Loucy (cell line): ENCODE measurements at regions not wholly inside any gene's neighbourhood (a gene's known extent, or its start where the extent isn't known, plus 50 kb on each side); places are given as distances from the start of the nearest gene placed in this dataset.

ENCODE experiments used
- EZH2phosphoT487 ChIP-seq: fragments of 200-600 bp; IDR thresholded peaks from 2 replicates; pipeline ENCODE4 v1.6.1; 2018; ENCODE audit warnings: antibody characterized with exemption, mild to moderate bottlenecking, moderate library complexity, borderline replicate concordance
- TF ChIP-seq, protein P1 (sequence below): fragments of 200-600 bp; sonication (generic); conservative IDR thresholded peaks from 2 replicates; pipeline ENCODE4 v1.5.1; 2014; ENCODE audit warnings: mild to moderate bottlenecking, antibody characterized with exemption, low read length

DNA sequence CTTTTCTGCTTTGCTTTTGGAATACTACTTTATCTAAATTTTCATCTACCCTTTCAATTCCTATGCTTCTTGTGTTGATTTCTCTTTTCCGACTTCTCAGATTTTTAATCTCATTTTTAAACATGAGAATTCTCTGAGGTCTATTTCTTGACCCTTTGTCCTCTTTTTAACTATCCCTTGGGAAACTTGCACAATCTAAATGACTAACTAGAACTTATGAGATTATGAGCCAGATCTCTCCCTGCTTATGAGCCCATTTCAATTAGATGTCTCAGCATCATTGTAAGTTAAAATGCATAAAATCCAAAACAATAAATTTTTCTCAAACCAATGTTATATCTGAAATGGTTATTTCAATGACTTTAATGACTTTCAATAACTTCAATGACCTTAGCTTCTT lies 296.9 kb upstream of the AGTR1 start:
- TF ChIP-seq, protein P1, sequence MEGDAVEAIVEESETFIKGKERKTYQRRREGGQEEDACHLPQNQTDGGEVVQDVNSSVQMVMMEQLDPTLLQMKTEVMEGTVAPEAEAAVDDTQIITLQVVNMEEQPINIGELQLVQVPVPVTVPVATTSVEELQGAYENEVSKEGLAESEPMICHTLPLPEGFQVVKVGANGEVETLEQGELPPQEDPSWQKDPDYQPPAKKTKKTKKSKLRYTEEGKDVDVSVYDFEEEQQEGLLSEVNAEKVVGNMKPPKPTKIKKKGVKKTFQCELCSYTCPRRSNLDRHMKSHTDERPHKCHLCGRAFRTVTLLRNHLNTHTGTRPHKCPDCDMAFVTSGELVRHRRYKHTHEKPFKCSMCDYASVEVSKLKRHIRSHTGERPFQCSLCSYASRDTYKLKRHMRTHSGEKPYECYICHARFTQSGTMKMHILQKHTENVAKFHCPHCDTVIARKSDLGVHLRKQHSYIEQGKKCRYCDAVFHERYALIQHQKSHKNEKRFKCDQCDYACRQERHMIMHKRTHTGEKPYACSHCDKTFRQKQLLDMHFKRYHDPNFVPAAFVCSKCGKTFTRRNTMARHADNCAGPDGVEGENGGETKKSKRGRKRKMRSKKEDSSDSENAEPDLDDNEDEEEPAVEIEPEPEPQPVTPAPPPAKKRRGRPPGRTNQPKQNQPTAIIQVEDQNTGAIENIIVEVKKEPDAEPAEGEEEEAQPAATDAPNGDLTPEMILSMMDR, result no peak
- no peak for TF ChIP-seq EZH2phosphoT487
